Stimulated activated CD4-positive, alpha-beta T cell treated with anti-CD3 and anti-CD28 coated beads, TNF-alpha, amount 100 ng/mL, for 48 hours (primary cell): ENCODE measurements at regions not wholly inside any gene's neighbourhood (a gene's known extent, or its start where the extent isn't known, plus 50 kb on each side); places are given as distances from the start of the nearest gene placed in this dataset.

Experiments used
- DNase-seq, 3 donors: peaks; one replicate each; pipeline ENCODE4 v3.0.0-alpha.2; 2020; ENCODE audit warnings: low read depth in 3 of 3

DNA sequence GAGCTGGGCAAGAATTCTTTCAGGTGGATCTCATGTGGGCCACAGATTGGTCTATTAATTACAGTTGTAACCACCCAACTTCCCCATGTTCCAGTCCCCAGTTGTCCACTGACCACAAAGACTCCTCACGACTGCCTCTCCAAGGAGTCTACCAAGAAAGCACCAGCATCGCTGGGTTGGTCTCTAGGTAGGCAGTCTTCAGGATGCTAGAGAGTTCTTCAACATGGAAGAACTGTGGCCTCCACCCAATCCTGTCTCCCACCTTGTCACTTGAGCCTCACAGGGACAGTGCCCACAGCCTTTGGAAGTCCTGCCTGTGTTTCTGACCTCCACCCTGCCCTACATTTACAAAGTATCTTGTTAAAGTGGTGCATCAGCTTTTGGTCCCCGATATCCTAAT lies 184.7 kb upstream of the FN1 start:
- no peak for DNase-seq

DNA sequence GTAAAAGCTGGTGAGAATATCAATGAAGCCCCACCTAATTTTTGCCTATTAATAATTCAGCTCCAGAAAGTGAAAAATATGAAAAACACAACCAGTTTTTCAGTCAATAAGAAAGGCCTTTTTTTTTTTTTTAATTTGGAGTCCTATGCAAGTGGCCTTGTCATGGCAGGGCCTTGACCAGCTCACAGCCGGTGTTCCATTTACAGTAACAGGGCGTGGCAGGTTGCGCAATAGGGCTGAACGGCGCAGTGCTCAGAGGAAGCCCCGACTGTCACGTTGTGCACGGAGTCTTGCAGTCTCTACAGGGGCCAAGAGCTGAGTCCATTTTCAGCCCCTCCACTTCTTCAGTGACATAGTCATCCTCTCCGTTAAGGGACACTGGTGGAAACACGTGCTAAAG lies 184.1 kb upstream of the FN1 start:
- no peak for DNase-seq

DNA sequence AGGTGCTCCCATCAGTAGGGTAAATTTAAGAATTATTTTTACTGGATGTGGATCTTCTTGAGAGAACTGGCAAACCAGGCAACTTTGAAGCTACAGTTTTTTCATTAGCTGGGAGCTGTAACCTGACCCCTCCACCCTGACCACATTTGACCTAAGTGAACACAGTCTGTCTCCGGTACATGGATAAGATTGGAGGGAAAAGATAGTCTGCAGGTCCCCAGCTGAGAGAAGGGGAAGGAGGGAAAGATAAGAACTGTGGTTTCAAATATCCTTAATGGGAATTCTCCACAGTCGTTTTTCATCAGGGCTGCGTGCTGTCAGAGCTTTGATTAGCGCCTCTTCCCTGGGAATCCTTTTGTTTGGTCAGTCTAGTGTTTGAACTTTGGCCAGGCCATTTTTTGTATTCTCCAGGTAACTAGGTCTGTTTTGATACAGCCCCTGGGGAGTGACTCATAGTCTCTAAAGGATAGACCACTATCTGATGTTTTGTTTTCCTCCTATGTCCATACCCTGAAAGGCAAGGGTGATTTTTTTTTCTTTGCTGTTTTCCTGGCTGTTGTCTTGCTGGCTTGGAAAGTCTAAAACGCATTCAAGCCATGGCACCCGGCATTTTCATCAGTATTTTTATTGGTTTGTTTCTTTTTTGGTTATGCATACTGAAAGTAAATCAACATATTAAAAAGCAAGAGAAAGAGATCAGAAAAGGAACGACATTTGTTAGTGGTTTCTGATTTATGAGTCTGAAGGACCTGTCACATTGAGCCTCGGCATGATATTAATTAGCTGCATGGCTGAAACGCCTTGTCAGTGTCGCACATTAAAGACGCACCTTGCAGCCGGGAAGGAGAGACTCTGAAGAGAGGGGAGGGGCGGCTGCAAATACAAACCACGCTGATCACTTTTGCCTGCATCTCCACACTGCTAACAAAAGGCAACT lies 183.4 kb upstream of the FN1 start:
- no peak for DNase-seq

DNA sequence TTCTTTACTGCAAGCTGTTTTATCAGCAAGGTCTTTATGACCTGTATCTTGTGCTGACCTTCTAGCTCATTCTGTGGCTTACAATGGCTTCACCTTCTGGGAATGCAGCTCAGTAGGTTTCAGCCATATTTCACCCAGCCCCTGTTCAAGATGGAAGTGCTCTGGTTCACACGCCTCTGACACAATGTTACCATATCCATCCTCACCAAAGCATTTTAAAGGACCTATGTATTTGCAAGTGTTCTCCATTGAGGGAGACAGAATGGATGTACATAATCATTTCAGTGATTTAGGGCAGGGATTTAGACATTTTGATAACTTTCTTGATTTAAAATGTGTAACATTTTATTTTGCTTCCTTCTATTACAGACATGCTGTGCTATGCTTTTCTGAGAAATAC lies 182.3 kb upstream of the FN1 start:
- no peak for DNase-seq

DNA sequence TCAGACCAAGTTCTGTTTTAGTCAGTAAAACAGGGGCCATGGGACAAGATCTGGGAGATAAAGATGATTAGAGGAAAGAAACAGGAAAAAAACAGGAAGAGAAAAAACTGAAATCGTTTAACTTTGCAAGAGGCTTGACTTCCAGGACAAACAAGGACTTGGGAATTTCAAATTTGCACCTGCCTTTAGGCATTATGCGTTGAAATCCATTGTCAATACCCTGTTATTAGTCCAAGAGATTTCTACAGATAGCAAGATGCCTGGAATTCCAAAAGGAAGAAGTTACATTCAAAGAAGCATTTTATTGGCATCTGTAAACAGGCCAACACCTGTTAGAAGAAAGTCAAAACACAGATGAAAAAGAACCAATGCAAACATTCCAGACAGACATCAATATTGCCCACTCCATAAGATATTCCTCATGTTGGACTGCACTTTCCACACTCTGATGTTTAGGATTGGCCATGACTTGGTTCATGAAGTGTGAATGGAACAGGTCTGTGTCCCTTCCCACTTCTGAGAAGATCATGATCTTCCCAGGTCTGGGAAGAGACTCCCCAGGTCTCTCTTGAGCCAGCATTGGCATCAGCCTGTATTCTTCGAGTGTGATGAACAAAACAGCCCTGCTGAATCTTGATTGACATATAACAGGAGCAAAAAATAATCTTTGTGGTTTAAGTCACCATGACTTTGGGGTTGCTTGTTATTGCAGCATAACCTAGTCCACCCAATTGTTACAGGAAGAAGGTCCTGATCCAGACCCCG lies 181.4 kb upstream of the FN1 start:
- no peak for DNase-seq

DNA sequence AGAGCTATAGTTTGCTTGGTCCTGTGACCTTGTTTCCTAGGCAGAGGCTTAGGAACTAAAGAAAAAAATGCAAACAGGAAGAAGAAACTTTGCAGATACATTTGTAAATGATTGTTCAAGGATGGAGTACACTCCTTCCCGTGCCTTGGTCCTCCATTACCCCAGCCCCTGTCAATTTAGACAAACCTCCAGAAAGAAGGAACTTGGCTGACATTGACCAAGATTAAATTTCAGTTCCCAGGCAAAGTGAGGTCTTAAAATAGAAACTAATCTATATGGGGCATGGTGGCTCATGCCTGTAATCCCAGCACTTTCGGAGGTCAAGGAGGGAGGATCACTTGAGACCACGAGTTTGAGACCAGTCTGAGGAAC lies 179.9 kb upstream of the FN1 start:
- DNase-seq = no peak

DNA sequence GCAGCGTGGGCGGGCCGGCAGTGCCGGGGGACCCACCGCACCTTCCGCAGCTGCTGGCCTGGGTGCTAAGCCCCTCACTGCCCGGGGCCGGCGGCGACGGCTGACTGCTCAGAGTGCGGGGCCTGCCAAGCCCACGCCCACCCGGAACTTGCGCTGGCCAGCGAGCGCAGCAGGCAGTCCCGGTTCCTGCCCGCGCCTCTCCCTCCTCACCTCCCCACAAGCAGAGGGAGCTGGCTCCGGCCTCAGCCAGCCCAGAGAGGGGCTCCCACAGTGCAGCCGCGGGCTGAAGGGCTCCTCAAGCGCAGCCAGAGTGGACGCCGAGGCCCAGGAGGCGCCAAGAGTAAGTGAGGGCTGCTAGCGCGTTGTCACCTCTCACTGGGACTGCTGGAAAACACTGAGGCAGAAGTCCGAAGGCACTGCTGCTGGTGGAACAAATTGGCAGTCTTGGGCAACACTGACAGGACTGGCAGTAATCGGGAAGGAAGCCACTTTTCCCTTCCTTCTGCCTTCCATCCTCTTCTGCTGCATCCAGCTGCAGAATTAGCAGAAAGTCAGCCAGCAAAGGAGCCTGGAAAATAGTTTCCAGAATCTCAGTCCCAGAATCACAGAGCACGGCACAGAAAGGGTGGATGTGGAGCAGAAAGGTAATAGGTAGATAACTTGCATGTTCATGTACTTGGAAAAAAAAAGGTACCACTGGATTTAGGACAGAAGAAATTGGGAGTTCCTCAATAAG lies 179.4 kb upstream of the FN1 start:
- DNase-seq = no peak

DNA sequence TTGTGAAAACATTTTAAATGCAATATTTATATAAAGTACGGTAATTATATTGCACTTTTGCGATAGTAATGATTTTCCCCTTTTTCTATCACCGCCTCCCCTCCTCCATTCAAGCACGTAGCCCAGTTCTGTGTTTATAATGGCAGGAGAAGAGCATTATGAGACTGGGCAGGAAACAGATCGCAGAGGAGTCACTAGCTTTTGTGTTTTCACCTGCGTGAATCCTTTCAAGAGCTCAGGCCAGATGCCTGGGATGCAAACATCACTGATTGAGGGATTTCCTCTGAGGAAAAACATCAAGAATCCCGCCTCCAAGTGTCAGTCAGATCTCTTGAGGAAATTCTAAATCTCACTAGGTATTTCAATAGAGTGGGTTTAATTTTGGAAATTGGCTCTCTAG lies 178.4 kb upstream of the FN1 start:
- DNase-seq = no peak

DNA sequence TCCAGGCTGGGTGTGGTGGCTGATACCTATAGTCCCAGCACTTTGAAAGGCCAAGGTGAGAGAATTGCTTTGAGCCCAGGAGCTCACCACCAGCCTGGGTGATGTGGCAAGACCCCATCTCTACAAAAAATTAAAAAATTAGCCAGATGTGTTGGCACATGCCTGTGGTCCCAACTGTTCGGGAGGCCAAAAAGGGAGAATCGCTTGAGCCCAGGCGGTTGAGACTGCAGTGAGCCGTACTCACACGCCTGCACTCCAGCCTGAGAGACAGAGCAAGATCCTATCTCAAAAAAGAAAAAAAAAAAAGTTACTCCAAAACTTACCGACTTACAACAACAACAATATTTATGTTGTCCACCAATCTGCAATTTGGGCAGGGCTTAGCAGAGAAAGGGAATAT lies 178.0 kb upstream of the FN1 start:
- no peak for DNase-seq

DNA sequence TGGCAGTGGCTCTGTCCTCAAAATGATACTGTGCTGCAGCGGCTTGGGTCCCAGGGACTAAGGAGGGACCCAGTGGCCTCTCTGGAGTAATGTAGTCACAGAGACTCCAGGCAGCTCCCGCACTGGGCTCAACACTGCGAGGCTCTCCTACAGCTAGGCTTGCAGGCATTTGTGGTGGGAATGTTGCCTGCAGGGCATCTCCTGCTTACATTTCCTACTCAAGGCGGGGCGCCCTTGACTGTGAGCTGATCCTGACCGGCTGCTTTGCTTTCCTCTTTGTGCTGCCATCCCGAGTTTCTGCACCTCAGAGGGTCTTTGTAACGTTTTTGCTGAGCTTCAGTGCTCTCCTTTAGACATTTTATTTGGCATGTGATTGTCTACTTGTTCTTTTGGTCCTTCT lies 177.4 kb upstream of the FN1 start:
- DNase-seq = no peak

DNA sequence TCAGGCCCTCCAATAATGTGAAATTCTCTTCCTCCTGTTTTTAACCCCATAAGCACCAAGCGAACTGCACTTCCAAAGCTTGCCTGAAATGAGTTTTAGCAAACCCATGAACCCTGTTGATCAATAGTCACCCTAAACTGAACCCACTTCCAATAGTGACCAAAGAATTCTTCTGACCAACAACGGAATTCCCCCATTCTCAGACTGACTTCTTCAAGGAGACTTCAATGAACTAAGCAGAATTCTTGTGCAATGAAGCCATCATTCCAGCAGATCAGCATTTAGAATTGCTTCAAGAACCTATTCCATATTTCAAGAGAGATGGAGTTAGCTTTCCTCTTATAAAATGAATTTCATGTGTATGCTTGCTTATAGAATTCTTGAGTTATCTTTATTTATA lies 176.9 kb upstream of the FN1 start:
- no peak for DNase-seq

DNA sequence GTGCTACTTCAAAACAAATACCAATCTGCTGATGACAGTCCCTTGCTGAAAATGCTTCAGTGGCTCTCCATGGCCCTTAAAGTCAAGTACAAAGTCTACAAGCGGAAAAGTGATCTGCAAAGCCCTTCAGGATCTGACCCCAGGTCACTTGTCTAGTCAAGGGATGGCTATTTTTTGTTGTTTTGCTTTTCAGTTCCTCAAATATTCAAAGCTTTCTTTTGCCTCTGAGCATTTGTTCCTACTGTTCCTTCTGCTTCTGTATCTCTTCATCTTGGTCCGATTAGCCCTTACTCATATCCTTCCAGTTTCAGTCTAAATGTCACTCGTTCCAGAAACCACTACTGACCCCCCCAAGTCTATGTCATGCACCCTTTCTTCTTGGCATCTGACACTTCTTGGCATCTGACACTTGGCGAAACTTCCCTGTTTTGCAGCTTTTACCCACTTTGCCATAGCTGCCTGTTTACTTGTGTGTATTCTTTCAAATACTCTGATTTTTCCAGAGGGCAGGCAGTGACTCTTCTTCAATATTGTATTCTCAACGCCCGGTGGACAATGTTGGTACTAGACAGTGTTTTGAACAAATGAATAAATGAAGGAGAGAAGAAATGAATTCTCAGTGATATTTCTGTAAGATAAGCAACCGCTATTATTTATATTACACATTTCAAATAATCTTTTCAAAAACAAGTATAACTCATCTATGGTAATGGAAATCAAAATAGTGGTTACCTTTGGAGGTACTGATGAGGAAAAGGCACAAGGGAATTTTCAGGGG lies 175.9 kb upstream of the FN1 start:
- DNase-seq = no peak

DNA sequence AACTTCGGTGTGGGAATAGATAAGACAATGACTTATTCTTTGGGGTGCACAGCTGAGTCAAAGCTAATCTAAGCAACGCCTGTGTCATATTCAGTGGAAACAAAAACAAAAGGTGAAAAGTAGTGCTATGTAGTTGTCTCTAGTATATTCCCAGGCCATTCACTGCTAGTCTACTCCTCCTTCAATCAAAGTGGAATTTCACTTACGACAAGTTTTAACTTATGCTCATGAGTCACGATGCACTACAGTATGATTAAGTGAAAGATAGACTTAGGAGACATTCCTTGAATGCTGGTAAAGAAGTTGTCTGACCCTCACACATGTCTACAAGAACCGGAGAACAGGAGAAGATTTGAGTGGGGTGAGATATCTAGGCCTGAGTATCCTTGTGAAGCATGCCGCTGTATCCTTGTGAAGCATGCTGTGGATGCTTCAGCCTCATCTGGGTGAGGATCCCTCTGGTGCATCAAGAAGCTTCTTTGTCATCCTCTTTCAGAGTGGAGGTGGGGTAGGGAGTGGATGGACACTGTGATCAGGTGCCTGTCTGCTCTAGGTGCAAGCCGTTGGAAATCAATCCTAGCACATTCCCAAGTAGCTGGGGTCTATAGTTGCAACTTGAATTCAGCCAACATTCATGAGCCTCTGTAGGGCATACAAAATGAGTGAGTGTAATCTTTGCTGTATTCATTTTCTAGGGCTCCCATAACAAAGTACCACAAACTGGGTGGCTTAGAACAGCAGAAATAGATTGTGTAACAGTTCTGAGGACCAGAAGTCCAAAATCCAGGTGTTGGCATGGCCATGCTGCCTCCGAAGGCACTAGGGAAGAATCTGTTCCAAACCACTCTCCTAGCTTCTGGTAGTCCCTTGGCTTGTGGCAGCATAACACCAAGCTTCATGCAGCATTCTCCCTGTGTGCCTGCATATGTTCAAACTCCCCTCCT lies 173.5 kb upstream of the FN1 start:
- no peak for DNase-seq

DNA sequence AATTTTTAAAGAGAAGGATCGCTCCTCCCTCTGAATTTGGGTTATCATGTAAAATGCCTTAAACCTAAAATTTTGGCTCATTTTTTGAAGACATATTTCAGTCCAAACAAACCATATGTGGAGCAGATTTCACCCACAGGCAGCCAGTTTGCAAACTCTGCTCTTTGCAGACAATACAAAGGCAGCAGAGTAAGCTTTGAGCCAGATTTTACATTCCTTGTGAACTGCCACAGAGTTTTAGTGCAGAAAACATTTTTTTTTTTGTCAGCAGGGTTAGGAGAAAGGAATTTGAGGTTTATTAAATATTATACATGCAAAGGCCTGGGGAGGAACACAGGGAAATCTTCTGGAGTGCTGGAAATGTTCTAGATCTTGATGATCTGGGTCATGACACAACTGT lies 171.9 kb upstream of the FN1 start:
- DNase-seq = no peak

DNA sequence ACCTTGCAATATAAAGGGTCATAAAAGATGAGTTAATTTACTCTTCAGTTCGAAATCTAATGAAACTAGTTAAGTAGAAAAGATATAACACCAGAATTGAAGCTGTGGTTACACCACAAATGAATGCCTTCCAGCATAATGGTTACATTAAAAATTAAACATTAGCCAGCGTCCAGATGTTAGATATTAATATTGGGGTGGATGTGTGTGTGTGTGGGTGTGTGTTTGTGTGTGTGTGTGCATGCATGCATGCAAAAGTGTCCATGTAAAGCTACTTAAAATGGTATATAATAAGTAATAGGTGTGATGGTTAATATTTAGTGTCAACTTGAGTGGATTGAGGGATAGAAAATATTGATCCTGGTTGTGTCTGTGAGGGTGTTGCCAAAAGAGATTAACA lies 170.4 kb upstream of the FN1 start:
- no peak for DNase-seq

DNA sequence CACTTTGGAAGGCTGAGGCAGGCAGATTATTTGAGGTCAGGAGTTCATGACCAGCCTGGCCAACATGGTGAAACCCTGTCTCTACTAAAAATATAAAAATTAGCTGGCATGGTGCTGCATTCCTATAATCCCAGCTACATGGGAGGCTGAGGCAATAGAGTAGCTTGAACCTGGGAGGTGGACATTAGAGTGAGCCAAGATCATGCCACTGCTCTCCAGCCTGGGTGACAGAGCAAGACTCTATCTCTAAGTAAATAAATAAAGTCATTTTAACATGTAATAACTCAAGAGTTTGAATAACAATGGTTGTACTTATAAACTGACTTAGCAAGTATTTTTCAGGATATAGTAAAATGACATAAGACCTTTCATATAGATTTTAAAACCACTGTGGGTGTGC lies 169.3 kb upstream of the FN1 start:
- no peak for DNase-seq

DNA sequence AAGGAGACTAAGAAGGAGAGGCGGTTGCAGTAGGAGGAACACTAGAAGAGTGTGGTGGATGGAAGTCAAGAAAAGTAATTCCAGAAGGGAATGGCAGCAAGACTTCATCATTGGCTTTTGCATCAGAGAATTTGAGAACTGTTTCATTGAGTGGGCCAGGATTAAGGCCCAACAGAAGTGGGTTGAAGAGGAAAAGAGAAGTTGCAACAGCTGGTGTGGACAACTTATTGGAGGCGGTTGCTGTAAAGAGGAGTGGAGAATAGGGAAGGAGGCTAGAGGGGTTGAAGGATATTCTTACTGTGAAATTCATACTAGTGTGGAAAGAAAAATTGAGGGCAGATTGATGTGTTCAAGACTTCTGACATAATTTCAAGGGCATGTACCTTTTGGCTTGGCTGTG lies 168.7 kb upstream of the FN1 start:
- no peak for DNase-seq

DNA sequence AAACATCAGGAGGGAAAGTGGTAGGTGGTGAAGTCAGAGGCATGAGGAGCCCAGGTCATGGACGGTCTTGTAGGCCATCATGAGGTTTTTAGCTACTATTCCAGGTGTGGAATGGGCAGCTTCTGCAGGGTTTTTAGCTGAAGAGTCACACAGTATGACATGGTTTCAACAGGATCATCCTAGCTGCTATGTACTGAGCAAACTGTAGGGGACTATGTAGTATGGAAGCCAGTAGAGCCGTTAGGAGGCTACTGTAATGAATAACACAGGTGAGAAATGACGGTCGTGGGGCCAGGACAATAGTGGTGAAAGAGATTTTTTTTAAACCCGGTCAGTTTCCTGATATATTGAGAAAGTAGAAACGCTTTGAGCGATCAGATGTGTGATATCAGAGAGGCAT lies 167.6 kb upstream of the FN1 start:
- no peak for DNase-seq

DNA sequence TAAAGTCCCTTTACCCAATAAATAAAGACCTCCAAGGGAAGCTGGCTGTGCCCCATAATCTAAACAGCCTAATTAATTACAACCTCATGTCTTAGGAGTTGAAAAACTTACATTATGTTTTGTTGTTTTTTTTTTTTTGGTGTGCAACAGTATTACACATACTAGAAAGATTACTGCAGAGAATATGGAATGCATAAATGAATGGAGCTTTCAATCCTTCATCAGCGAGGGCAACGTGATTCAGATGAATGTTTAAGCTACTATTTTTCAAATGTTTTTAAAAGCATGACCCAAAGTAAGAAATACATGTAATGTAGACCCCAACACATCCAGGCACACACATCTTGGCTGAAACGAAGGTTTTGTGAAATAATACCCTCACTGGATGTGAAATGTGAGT lies 167.1 kb upstream of the FN1 start:
- DNase-seq = no peak

DNA sequence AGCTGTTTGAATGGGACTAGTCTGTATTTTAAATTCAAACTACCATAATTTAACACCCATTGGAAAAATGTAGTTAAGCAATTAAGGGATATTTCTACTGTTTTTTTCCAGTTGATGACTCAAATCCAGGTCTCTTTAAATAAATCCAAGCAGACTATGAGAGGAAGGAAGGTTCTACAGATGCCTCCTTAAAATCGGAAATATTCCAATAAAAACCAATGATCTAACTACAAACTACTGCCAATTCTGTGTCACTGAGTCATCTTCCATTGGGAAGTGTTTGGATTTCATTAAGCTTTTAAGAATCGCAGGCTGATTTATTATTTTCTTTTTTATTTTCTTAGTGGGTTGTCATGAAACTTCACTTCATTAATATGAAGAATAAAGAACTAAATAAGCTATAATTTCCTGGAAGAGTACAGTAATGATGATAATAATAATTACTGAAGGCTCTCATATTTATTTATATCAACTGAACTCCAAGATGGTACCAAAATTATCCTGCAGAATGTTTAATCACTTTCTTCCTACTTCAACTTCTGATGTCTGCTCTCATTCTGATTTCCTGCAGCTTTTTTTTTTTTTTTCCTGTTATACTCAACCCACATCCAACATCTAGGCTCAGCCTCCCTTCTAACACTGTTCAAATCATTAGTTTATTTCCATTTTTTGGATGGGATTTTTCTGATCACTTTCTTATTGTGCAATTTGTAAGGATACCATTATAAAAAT lies 166.3 kb upstream of the FN1 start:
- DNase-seq = no peak
